SK-N-MC (cell line): ENCODE measurements at regions not wholly inside any gene's neighbourhood (a gene's known extent, or its start where the extent isn't known, plus 50 kb on each side); places are given as distances from the start of the nearest gene placed in this dataset.
"Not testable (repeated sequence)": the region's sequence is repeated elsewhere in the genome, so short reads cannot be mapped to it uniquely, and the experiment has no call there.

ENCODE experiments used
- EZH2 ChIP-seq: fragments of 200-600 bp; sonication (generic); IDR thresholded peaks from one replicate; pipeline ENCODE4 v1.6.1; 2017; ENCODE audit warnings: antibody characterized with exemption
- POLR2AphosphoS5 ChIP-seq: IDR thresholded peaks from 2 replicates; pipeline ENCODE4 v1.6.1; 2012; ENCODE audit warnings: mild to moderate bottlenecking, low read depth, low read length, borderline replicate concordance

GRCh38 chr7:16948110-16948509 is 66.3 kb upstream of the AGR3 start:
- TF ChIP-seq POLR2AphosphoS5, EZH2: not testable (repeated sequence)
